Lower leg skin (tissue), 3 donors: ENCODE measurements at regions not wholly inside any gene's neighbourhood (a gene's known extent, or its start where the extent isn't known, plus 50 kb on each side); places are given as distances from the start of the nearest gene placed in this dataset.

ENCODE experiments used
- POLR2A ChIP-seq, 2 donors: fragments of 450-650 bp; IDR thresholded peaks; one replicate each; pipeline ENCODE4 v1.6.1; 2016 to 2017; ENCODE audit warnings: antibody characterized with exemption in 2 of 2, mild to moderate bottlenecking in 1 of 2, moderate library complexity in 1 of 2
- TF ChIP-seq, protein P1 (sequence below), 3 donors: fragments of 450-650 bp; IDR thresholded peaks; one replicate each; pipeline ENCODE4 v1.5.1; 2016; ENCODE audit warnings: antibody characterized with exemption in 3 of 3, mild to moderate bottlenecking in 3 of 3, moderate library complexity in 2 of 3

GRCh38 chr16:79439901-79440300 lies 160.6 kb downstream of the MAF start:
- TF ChIP-seq, protein P1, sequence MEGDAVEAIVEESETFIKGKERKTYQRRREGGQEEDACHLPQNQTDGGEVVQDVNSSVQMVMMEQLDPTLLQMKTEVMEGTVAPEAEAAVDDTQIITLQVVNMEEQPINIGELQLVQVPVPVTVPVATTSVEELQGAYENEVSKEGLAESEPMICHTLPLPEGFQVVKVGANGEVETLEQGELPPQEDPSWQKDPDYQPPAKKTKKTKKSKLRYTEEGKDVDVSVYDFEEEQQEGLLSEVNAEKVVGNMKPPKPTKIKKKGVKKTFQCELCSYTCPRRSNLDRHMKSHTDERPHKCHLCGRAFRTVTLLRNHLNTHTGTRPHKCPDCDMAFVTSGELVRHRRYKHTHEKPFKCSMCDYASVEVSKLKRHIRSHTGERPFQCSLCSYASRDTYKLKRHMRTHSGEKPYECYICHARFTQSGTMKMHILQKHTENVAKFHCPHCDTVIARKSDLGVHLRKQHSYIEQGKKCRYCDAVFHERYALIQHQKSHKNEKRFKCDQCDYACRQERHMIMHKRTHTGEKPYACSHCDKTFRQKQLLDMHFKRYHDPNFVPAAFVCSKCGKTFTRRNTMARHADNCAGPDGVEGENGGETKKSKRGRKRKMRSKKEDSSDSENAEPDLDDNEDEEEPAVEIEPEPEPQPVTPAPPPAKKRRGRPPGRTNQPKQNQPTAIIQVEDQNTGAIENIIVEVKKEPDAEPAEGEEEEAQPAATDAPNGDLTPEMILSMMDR (IDR thresholded peaks at IDR 0.05) = no peak
- no peak for TF ChIP-seq POLR2A (IDR thresholded peaks at IDR 0.05)
